ENCODE measurements at regions not wholly inside any gene's neighbourhood (a gene's known extent, or its start where the extent isn't known, plus 50 kb on each side); places are given as distances from the start of the nearest gene placed in this dataset.

- TF ChIP-seq CTCF (IDR thresholded peaks at IDR 0.05; ENCODE audit: control extremely low read depth in 1 of 3, insufficient read depth in 1 of 3, low read depth in 1 of 3, low read length in 3 of 3) = no peak
- TF ChIP-seq POLR2AphosphoS5 (IDR thresholded peaks at IDR 0.05; ENCODE audit: low read depth, low read length) = no peak
- no peak for TF ChIP-seq KDM1A (IDR thresholded peaks at IDR 0.05; ENCODE audit: borderline replicate concordance, low read length)
Observed at GRCh38 chr16:65787921-65788320, 578.6 kb upstream of the CDH5 start.

All from H1 (cell line).